ENCODE measurements at regions not wholly inside any gene's neighbourhood (a gene's known extent, or its start where the extent isn't known, plus 50 kb on each side); places are given as distances from the start of the nearest gene placed in this dataset.

- peak overlapping the region in 6 of 10 donors; percentile 7 to 91 (median 64) for H3K27ac Mint-ChIP-seq
- H3K27me3 Mint-ChIP-seq = peaks cover 0 to 6% (median 0%) of the 10 kb centered on the region in 5 donors
- POLR2A ChIA-PET = interaction anchor here (1.4 to 7.3 kb wide), 7 partner anchors 11 to 158 kb away, joined by 5 to 168 read pairs (median 56); partner anchors contain the start of gene KLF13
- ATAC-seq (no peak), DNase-seq (peak in 1 of 10 donors; percentile 11)
- no peaks in the 10 kb centered on the region for H3K9me3 Mint-ChIP-seq
- H3K36me3 Mint-ChIP-seq = peaks cover 0 to 2% (median 0%) of the 10 kb centered on the region in 3 donors
- peak overlapping the region in 9 of 10 donors; percentile 11 to 91 (median 48) for H3K4me3 Mint-ChIP-seq
- H3K4me1 Mint-ChIP-seq = peaks cover 31 to 71% (median 56%) of the 10 kb centered on the region in 4 donors
Measured at GRCh38 chr15:31485431-31485830, 158.8 kb downstream of the KLF13 start.

GRCh38 chr15:31485911-31486461 lies 159.4 kb downstream of the KLF13 start:
- peak in 1 of 10 donors; percentile 9 for DNase-seq
- Mint-ChIP-seq H3K9me3 (peaks cover 0 to 3% (median 0%) of the 10 kb centered on the region in 9 donors), H3K4me1 (peaks cover 27 to 65% (median 51%) of the 10 kb centered on the region in 4 donors), H3K4me3 (peak overlapping the region in 5 of 10 donors; percentile 19 to 86 (median 48)), H3K27ac (peak overlapping the region in 6 of 10 donors; percentile 44 to 69 (median 52)), H3K27me3 (peaks cover 0 to 6% (median 0%) of the 10 kb centered on the region in 5 donors), H3K36me3 (peaks cover 0 to 2% (median 1%) of the 10 kb centered on the region in 3 donors)
- POLR2A ChIA-PET = interaction anchor here (1.4 to 3.7 kb wide), 3 partner anchors 137 to 271 kb away, joined by 5 to 18 read pairs (median 9); partner anchors contain the start of gene KLF13
- no peak for ATAC-seq

DNA sequence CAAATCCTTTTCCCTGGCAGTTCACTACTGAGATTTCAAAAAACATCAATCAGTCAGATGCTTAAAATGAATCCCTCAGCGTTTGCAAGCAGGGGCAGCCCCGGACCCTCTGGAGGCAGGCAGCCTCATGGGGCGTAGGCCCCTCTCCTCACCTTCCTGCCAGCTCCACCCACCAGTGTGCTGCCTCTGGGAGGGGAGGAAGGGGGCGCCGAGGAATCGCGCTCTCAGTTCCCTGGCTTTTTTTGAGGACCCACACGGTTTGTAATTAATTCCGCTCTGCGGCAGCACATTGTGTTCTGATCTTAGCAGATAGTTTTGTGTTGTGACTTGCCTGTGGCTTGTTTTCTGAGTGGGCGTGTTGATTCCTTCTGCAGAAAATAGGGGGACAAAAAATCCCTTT lies 159.9 kb downstream of the KLF13 start:
- DNase-seq (peak in 1 of 10 donors; percentile 12), ATAC-seq (no peak)
- Mint-ChIP-seq H3K9me3 (peaks cover 0 to 9% (median 3%) of the 10 kb centered on the region in 9 donors), H3K27me3 (peaks cover 0 to 6% (median 0%) of the 10 kb centered on the region in 5 donors), H3K4me3 (peak overlapping the region in 1 of 10 donors; percentile 19), H3K27ac (peak overlapping the region in 6 of 10 donors; percentile 24 to 69 (median 49)), H3K36me3 (peaks cover 3 to 7% (median 6%) of the 10 kb centered on the region in 3 donors), H3K4me1 (peaks cover 25 to 61% (median 49%) of the 10 kb centered on the region in 4 donors)
- POLR2A ChIA-PET = interaction anchor here (1.3 to 5.4 kb wide), 8 partner anchors 49 to 285 kb away, joined by 4 to 63 read pairs (median 18); partner anchors contain the start of gene KLF13

GRCh38 chr15:31486906-31487695 lies 160.5 kb downstream of the KLF13 start:
- ATAC-seq = no peak
- Mint-ChIP-seq H3K36me3 (peaks cover 3 to 11% (median 8%) of the 10 kb centered on the region in 3 donors), H3K4me1 (peaks cover 20 to 56% (median 43%) of the 10 kb centered on the region in 4 donors), H3K4me3 (no peak overlapping the region), H3K9me3 (peaks cover 0 to 13% (median 3%) of the 10 kb centered on the region in 9 donors), H3K27me3 (peaks cover 0 to 6% (median 0%) of the 10 kb centered on the region in 5 donors), H3K27ac (peak overlapping the region in 5 of 10 donors; percentile 33 to 60 (median 53))
- DNase-seq = peak in 1 of 10 donors; percentile 11
- POLR2A ChIA-PET = interaction anchor here (0.8 to 5.4 kb wide), 12 partner anchors 14 to 285 kb away, joined by 3 to 63 read pairs (median 11); partner anchors contain the start of gene KLF13

GRCh38 chr15:31487811-31488436 lies 161.3 kb downstream of the KLF13 start:
- peaks cover 17 to 49% (median 36%) of the 10 kb centered on the region in 4 donors for H3K4me1 Mint-ChIP-seq
- peaks cover 0 to 14% (median 3%) of the 10 kb centered on the region in 9 donors for H3K9me3 Mint-ChIP-seq
- DNase-seq (peak in 1 of 10 donors; percentile 13), ATAC-seq (no peak)
- H3K4me3 Mint-ChIP-seq = no peak overlapping the region
- POLR2A ChIA-PET = interaction anchor here (0.8 to 5.4 kb wide), 18 partner anchors 11 to 286 kb away, joined by 3 to 63 read pairs (median 8); partner anchors contain the start of gene KLF13
- peaks cover 3 to 11% (median 8%) of the 10 kb centered on the region in 3 donors for H3K36me3 Mint-ChIP-seq
- H3K27ac Mint-ChIP-seq = peak overlapping the region in 7 of 10 donors; percentile 32 to 82 (median 75)
- peaks cover 0 to 6% (median 0%) of the 10 kb centered on the region in 5 donors for H3K27me3 Mint-ChIP-seq

DNA sequence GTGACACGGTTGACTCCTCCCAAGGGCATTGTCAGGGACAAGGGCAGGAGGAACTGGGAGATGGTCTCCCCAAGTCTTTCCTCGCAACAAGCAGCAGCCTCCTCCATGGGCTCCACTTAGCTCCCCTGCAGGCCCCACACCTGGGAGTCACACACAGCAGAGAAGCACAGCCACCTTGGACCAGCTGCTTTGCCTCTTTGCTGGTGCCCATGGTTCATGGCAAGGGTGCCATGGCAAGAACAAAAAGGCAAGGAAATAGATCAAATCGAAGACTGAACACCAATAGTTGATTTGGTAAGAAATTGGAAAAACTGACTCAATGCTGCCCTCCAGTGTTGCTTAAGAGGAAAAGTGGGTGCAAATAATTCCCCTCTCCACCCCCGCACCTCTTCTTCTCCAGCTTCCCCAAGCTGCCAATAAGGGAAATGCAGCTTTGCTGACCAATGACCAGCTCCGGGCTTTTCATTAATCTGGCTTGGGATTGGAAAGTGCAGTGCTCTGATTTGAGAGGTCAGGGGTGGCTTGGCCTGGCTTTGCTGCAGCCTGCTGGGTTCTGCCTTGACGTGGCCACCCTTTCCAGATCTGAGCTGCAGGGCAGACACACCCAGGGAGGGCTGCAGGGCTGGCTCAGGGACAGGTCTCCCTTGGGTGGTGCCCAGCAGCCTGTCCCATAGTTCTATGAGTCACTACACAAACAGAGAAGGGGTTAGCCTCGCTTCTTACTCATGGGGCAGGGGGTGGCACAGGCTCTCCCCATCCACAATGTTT lies 162.0 kb downstream of the KLF13 start:
- Mint-ChIP-seq H3K4me1 (peaks cover 16 to 48% (median 35%) of the 10 kb centered on the region in 4 donors), H3K9me3 (peaks cover 0 to 20% (median 3%) of the 10 kb centered on the region in 9 donors), H3K27ac (peak overlapping the region; percentile 32 to 82 (median 66)), H3K36me3 (peaks cover 3 to 11% (median 8%) of the 10 kb centered on the region in 3 donors), H3K4me3 (peak overlapping the region in 1 of 10 donors; percentile 35), H3K27me3 (peaks cover 0 to 5% (median 0%) of the 10 kb centered on the region in 5 donors)
- peak; percentile 28 to 43 for ATAC-seq
- POLR2A ChIA-PET = interaction anchor here (0.7 to 5.4 kb wide), 16 partner anchors 12 to 287 kb away, joined by 3 to 63 read pairs (median 7); partner anchors contain the start of gene KLF13
- peak in 8 of 10 donors; percentile 17 to 71 (median 44) for DNase-seq

GRCh38 chr15:31489281-31489680 lies 162.6 kb downstream of the KLF13 start:
- peak in 1 of 10 donors; percentile 7 for DNase-seq
- POLR2A ChIA-PET = interaction anchor here (0.7 to 5.4 kb wide), 12 partner anchors 24 to 288 kb away, joined by 3 to 63 read pairs (median 13); partner anchors contain the start of gene KLF13
- Mint-ChIP-seq H3K9me3 (peaks cover 0 to 21% (median 3%) of the 10 kb centered on the region in 9 donors), H3K27ac (no peak overlapping the region), H3K36me3 (peaks cover 3 to 11% (median 8%) of the 10 kb centered on the region in 3 donors), H3K4me3 (no peak overlapping the region), H3K4me1 (peaks cover 14 to 45% (median 32%) of the 10 kb centered on the region in 4 donors), H3K27me3 (peaks cover 0 to 4% (median 0%) of the 10 kb centered on the region in 5 donors)
- ATAC-seq = no peak

- Mint-ChIP-seq H3K27me3 (no peaks in the 10 kb centered on the region), H3K36me3 (peaks cover 3 to 11% (median 8%) of the 10 kb centered on the region in 3 donors), H3K9me3 (peaks cover 0 to 21% (median 3%) of the 10 kb centered on the region in 9 donors), H3K4me1 (peaks cover 10 to 37% (median 24%) of the 10 kb centered on the region in 4 donors), H3K27ac (peak overlapping the region in 1 of 10 donors; percentile 37), H3K4me3 (no peak overlapping the region)
- DNase-seq (peak in 8 of 10 donors; percentile 22 to 70 (median 50)), ATAC-seq (peak; percentile 49 to 62)
- POLR2A ChIA-PET = interaction anchor here (1.0 to 5.4 kb wide), 5 partner anchors 52 to 289 kb away, joined by 5 to 63 read pairs (median 18); no protein-coding TSS in a partner anchor
Measured at GRCh38 chr15:31489801-31490646, 163.4 kb downstream of the KLF13 start.

DNA sequence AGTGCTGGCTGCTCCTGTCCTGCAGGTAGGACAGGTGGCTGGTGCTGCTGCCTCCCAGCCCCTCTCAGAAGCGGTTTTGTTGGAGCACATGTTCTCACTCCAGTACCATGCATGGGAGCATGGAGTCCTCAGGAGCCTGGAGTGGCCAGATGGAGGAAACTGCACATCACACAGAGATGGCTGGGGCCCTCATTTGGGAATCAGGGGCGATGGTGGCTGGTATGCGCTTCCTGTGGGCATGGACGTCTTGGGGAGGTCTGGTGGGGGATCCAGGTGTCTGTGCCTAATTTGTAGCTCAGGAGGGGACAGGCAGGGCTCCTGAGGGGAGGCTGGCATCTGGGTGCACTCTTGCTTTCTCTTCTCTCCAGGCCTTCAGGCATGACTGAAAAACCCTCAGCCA lies 168.2 kb downstream of the KLF13 start:
- DNase-seq = no peak
- ATAC-seq = no peak
- H3K9me3 Mint-ChIP-seq = peaks cover 0 to 21% (median 3%) of the 10 kb centered on the region in 9 donors
- H3K4me3 Mint-ChIP-seq = no peak overlapping the region
- POLR2A ChIA-PET = no interaction called here
- H3K4me1 Mint-ChIP-seq = peaks cover 0 to 6% (median 1%) of the 10 kb centered on the region in 4 donors
- H3K36me3 Mint-ChIP-seq = peaks cover 3 to 11% (median 8%) of the 10 kb centered on the region in 3 donors
- no peaks in the 10 kb centered on the region for H3K27me3 Mint-ChIP-seq
- no peak overlapping the region for H3K27ac Mint-ChIP-seq

GRCh38 chr15:31495281-31495680 lies 168.6 kb downstream of the KLF13 start:
- Mint-ChIP-seq H3K9me3 (peaks cover 0 to 21% (median 3%) of the 10 kb centered on the region in 9 donors), H3K36me3 (peaks cover 3 to 11% (median 8%) of the 10 kb centered on the region in 3 donors), H3K4me1 (peaks cover 0 to 1% (median 0%) of the 10 kb centered on the region in 4 donors), H3K4me3 (no peak overlapping the region), H3K27ac (no peak overlapping the region), H3K27me3 (no peaks in the 10 kb centered on the region)
- no peak for ATAC-seq
- POLR2A ChIA-PET = no interaction called here
- DNase-seq = no peak

Data from naive thymus-derived CD8-positive, alpha-beta T cell (primary cell).